Endothelial cell of umbilical vein (primary cell): ENCODE measurements at regions not wholly inside any gene's neighbourhood (a gene's known extent, or its start where the extent isn't known, plus 50 kb on each side); places are given as distances from the start of the nearest gene placed in this dataset.

ENCODE experiments used
- BruUV-seq: library from RNA; stranded (reverse); fragments of 400-500 nt; replicated peaks from 2 replicates; lab custom pipeline; 2021; lab: Mats Ljungman, UMichigan
- CTCF ChIA-PET: fragments of 300-600, 350-600 bp; sonication (Branson Sonifier 250); formaldehyde crosslinking; loops from one replicate; lab custom pipeline; 2021; ENCODE audit warnings: antibody characterized with exemption, inconsistent platforms; lab: Charles Lee
- POLR2A ChIA-PET: fragments of 300-600, 350-600 bp; sonication (Branson Sonifier 250); formaldehyde crosslinking; loops from one replicate; lab custom pipeline; 2021; ENCODE audit warnings: antibody characterized with exemption, inconsistent platforms; lab: Charles Lee
- DNase-seq: peaks from one replicate; pipeline ENCODE4 v3.0.0-alpha.2; 2011; ENCODE audit warnings: low read depth, low spot score
- FAIRE-seq: peaks from 2 replicates; lab custom pipeline; 2011; peaks lifted over from hg19 to GRCh38; lab: Jason Lieb, UNC
- H2AFZ ChIP-seq: 2 replicates; pipeline ENCODE4 v1.6.0; 2012; ENCODE audit warnings: low read depth, low read length, control low read depth, inconsistent platforms
- H3K27ac ChIP-seq: 2 replicates; pipeline ENCODE4 v1.5.1; 2011; ENCODE audit warnings: low read depth, mild to moderate bottlenecking, control low read depth, low read length, moderate library complexity; ENCODE audit not compliant: insufficient read depth
- H3K27me3 ChIP-seq, 2 experiments: 2 replicates each; pipeline versions ENCODE4 v1.6.0 to v1.6.1; 2011; ENCODE audit warnings: low read length in 2 of 2, mixed read lengths in 1 of 2; ENCODE audit not compliant: control insufficient read depth in 2 of 2, insufficient read depth in 2 of 2
- H3K36me3 ChIP-seq, 2 experiments: 2 replicates in 1 of 2; 3 replicates in 1 of 2; pipeline ENCODE4 v1.5.1; 2011; ENCODE audit warnings: low read length in 2 of 2, mild to moderate bottlenecking in 1 of 2, moderate library complexity in 1 of 2; ENCODE audit not compliant: control insufficient read depth in 2 of 2, insufficient read depth in 2 of 2; ENCODE audit errors: extremely low read depth in 1 of 2
- H3K4me1 ChIP-seq: 3 replicates; pipeline ENCODE4 v1.5.1; 2011; ENCODE audit warnings: mild to moderate bottlenecking, low read length; ENCODE audit not compliant: control insufficient read depth, insufficient read depth; ENCODE audit errors: extremely low read depth
- H3K4me2 ChIP-seq: 2 replicates; pipeline ENCODE4 v1.6.1; 2011; ENCODE audit warnings: low read length, control low read depth, mixed read lengths; ENCODE audit not compliant: insufficient read depth
- H3K4me3 ChIP-seq, 3 experiments: fragments of 200-600 bp in 1 of 3; sonication (generic), shearing (Covaris generic) in 1 of 3; replicated peaks in 1 of 3; 2 replicates each; pipeline ENCODE4 v1.5.1; 2011 to 2016; ENCODE audit warnings: control low read depth in 3 of 3, low read length in 3 of 3, mild to moderate bottlenecking in 2 of 3, inconsistent platforms in 1 of 3, low read depth in 1 of 3, moderate library complexity in 1 of 3; ENCODE audit not compliant: insufficient read depth in 1 of 3
- H3K79me2 ChIP-seq: 2 replicates; pipeline ENCODE4 v1.6.0; 2012; ENCODE audit warnings: low read length, inconsistent platforms; ENCODE audit not compliant: control insufficient read depth, insufficient read depth
- H3K9ac ChIP-seq: replicated peaks from 2 replicates; pipeline ENCODE3; 2011; ENCODE audit warnings: low read length, control low read depth; ENCODE audit not compliant: insufficient read depth; ENCODE audit errors: extremely low read depth
- H3K9me1 ChIP-seq: replicated peaks from 3 replicates; pipeline ENCODE4 v1.6.0; 2011; ENCODE audit warnings: mild to moderate bottlenecking, low read length; ENCODE audit not compliant: control insufficient read depth, insufficient read depth; ENCODE audit errors: extremely low read depth
- H3K9me3 ChIP-seq: replicated peaks from 2 replicates; pipeline ENCODE4 v1.5.1; 2012; ENCODE audit warnings: low read length, inconsistent platforms; ENCODE audit not compliant: control insufficient read depth, insufficient read depth
- H4K20me1 ChIP-seq: replicated peaks from 2 replicates; pipeline ENCODE3; 2011; ENCODE audit warnings: mild to moderate bottlenecking, low read length; ENCODE audit not compliant: control insufficient read depth, insufficient read depth; ENCODE audit errors: extremely low read depth
- CTCF ChIP-seq, 2 donors: IDR thresholded peaks; 1 replicate in 1 of 2; 2 replicates in 1 of 2; pipeline ENCODE4 v1.5.1; 2011; ENCODE audit warnings: low read length in 2 of 2, mild to moderate bottlenecking in 2 of 2, moderate library complexity in 2 of 2, control low read depth in 1 of 2, inconsistent platforms in 1 of 2, low read depth in 1 of 2; ENCODE audit not compliant: insufficient read depth in 1 of 2; ENCODE audit errors: extremely low read depth in 1 of 2
- EZH2 ChIP-seq: IDR thresholded peaks from 2 replicates; pipeline ENCODE4 v1.6.1; 2012; ENCODE audit warnings: borderline replicate concordance, low read depth, mild to moderate bottlenecking, moderate library complexity, low read length, inconsistent platforms; ENCODE audit not compliant: severe bottlenecking
- FOS ChIP-seq: IDR thresholded peaks from 2 replicates; pipeline ENCODE4 v1.6.1; 2011; ENCODE audit warnings: mild to moderate bottlenecking, low read length, moderate library complexity, borderline replicate concordance; ENCODE audit not compliant: insufficient read depth
- GATA2 ChIP-seq: IDR thresholded peaks from 2 replicates; pipeline ENCODE4 v1.7.0; 2011; ENCODE audit warnings: low read depth, mild to moderate bottlenecking, moderate library complexity, mixed read lengths, low read length; ENCODE audit not compliant: insufficient read length, insufficient read depth
- POLR2A ChIP-seq: IDR thresholded peaks from 2 replicates; pipeline ENCODE4 v1.6.1; 2012; ENCODE audit warnings: low read depth, mild to moderate bottlenecking, control low read depth, low read length
- POLR2AphosphoS5 ChIP-seq: IDR thresholded peaks from 2 replicates; pipeline ENCODE4 v1.6.1; 2012; ENCODE audit warnings: low read depth, mild to moderate bottlenecking, control low read depth, low read length, moderate library complexity; ENCODE audit not compliant: insufficient read depth
- dilution Hi-C: fragments of 300-500 bp; cut with MboI; formaldehyde crosslinking; loops from one replicate; pipeline ENCODE4 v1.15.0; 2019; ENCODE audit warnings: low sequenced_read_pairs; ENCODE audit not compliant: extremely low pct_ligation_motif_present
- intact Hi-C: fragments of 100-400 bp; cut with micrococcal nuclease; formaldehyde crosslinking; loops from one replicate; pipeline ENCODE4 v1.10.0; 2022
- TF ChIP-seq, protein P1 (sequence below): IDR thresholded peaks from 2 replicates; pipeline ENCODE4 v1.6.1; 2011; ENCODE audit not compliant: insufficient read depth, insufficient read length

- no peak overlapping the region for H3K4me3 ChIP-seq
- H4K20me1 ChIP-seq: no peaks in the 10 kb centered on the region
- H3K9me1 ChIP-seq: no peaks in the 10 kb centered on the region
- no peaks in the 10 kb centered on the region for H3K79me2 ChIP-seq
- BruUV-seq: no TSS peak
- ChIA-PET POLR2A (no interaction called here), CTCF (interaction anchor here (1.0 kb wide), 1 partner anchor 14 kb away, joined by 3 read pairs; no protein-coding TSS in a partner anchor)
- no peak overlapping the region for H3K4me2 ChIP-seq
- no peak overlapping the region for H3K27ac ChIP-seq
- H2AFZ ChIP-seq: no peak overlapping the region
- dilution Hi-C loops: no loop called here
- intact Hi-C loops: no loop called here
- no peaks in the 10 kb centered on the region for H3K4me1 ChIP-seq
- H3K9me3 ChIP-seq: no peaks in the 10 kb centered on the region
- no peaks in the 10 kb centered on the region for H3K27me3 ChIP-seq
- no peak for FAIRE-seq
- H3K36me3 ChIP-seq: no peaks in the 10 kb centered on the region
- H3K9ac ChIP-seq: no peak overlapping the region
- no peak for TF ChIP-seq CTCF (IDR thresholded peaks at IDR 0.05; ENCODE audit: extremely low read depth in 1 of 2, insufficient read depth in 1 of 2, low read depth in 1 of 2, low read length in 2 of 2)
- TF ChIP-seq POLR2AphosphoS5: no peak
- no peak for TF ChIP-seq GATA2
- TF ChIP-seq, protein P1, sequence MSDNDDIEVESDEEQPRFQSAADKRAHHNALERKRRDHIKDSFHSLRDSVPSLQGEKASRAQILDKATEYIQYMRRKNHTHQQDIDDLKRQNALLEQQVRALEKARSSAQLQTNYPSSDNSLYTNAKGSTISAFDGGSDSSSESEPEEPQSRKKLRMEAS: no peak
- TF ChIP-seq EZH2: no peak
- TF ChIP-seq FOS: no peak
- no peak for TF ChIP-seq POLR2A
- DNase-seq: no peak
Measured at GRCh38 chr15:70214276-70214675, 116.6 kb upstream of the TLE3 start.
